ENCODE measurements at regions not wholly inside any gene's neighbourhood (a gene's known extent, or its start where the extent isn't known, plus 50 kb on each side); places are given as distances from the start of the nearest gene placed in this dataset.
"Not testable (repeated sequence)": the region's sequence is repeated elsewhere in the genome, so short reads cannot be mapped to it uniquely, and the experiment has no call there.

DNA sequence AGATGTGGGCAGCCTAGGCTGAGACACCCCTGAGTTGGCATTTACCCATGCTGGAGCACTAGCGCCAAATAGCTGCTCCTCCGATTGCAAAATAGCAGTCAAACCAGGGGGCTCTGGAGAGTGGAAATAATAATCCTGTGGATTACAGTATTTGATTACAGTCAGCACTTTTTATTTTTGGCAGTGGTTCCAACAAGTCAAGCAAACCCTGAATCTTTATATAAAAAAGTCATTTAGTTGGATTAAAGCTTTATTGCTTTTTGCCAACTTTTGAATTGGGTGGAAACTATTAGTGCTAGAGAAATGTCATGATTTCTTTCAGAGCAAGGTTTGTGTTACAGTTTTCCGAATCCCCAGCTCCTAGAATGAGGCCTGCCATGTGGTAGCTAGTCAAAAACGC is 99.3 kb upstream of the FAM20A start:
- no peak for DNase-seq (ENCODE audit: low read depth in 2 of 2)

DNA sequence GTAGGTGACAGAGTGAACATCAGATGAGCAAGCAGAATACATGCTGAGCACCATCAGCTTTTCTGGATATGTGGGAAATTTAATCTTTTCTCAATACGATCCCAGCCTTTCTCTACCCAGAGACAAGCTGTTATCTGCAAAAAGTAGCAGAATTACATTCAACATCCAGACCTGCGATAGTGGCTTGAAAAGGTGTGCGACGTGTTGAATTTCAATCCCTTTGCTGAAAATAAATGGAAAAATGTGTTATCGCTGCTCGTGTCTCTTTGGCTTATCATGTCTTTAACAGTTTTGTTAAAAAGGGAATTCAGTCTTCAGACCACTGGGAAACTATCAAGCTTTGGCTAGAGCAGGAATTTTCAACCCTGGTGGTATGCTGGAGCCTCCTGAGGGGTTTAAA is 98.8 kb upstream of the FAM20A start:
- no peak for DNase-seq (ENCODE audit: low read depth in 2 of 2)

- DNase-seq (ENCODE audit: low read depth in 2 of 2), result no peak
Observed at GRCh38 chr17:68698746-68699145, 97.6 kb upstream of the FAM20A start.

GRCh38 chr17:68697850-68698361 is 96.7 kb upstream of the FAM20A start:
- no peak for DNase-seq (ENCODE audit: low read depth in 2 of 2)

- DNase-seq (ENCODE audit: low read depth in 2 of 2), result no peak
Observed at GRCh38 chr17:68695659-68696058, 94.5 kb upstream of the FAM20A start.

GRCh38 chr17:68694791-68695485 is 93.8 kb upstream of the FAM20A start:
- no peak for DNase-seq (ENCODE audit: low read depth in 2 of 2)

DNA sequence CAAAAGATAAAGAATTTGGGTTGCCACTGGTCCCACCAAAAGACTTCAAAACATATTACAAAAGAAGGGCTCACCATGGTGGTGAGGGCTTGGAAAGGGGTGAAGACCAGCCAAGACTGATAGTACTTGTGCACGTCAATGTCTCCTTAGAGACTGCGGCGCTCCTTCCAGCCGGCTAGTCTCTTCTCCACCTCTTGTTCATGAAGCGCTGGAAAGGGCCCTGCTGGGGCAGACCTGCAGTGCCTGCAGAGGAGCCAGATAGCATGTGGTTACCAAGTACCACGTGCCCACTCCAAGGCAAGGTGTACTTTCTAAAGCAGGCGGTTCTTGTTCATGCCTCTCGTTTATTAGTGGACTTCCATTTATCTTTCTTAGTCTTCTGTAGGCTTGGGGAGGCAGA is 92.7 kb upstream of the FAM20A start:
- no peak for DNase-seq (ENCODE audit: low read depth in 2 of 2)

GRCh38 chr17:68693466-68693865 is 92.3 kb upstream of the FAM20A start:
- no peak for DNase-seq (ENCODE audit: low read depth in 2 of 2)

GRCh38 chr17:68686108-68686988 is 85.2 kb upstream of the FAM20A start:
- no peak for DNase-seq (ENCODE audit: low read depth in 2 of 2)

- DNase-seq (ENCODE audit: low read depth in 2 of 2), result no peak
Observed at GRCh38 chr17:68684949-68685357, 83.8 kb upstream of the FAM20A start.

DNA sequence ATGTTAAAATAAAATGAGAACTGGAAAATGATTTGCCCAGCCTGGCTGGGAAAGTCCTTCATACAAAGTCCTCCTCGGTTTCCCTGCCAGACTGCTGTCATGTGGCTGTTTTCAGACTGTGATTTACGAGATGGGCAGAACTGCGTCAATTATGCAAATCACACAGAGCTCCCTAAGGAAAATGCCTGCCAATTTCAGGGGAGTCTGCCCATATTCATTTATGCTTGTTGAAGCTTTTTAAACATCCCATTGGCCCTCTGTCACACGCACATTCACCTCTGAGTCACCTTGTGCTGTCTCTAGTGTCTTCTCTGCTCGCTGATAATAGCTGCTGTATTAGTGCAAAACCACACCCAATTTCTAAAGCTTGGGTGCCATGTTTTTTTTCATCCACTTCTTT is 81.7 kb upstream of the FAM20A start:
- DNase-seq (ENCODE audit: low read depth in 2 of 2), result no peak

DNA sequence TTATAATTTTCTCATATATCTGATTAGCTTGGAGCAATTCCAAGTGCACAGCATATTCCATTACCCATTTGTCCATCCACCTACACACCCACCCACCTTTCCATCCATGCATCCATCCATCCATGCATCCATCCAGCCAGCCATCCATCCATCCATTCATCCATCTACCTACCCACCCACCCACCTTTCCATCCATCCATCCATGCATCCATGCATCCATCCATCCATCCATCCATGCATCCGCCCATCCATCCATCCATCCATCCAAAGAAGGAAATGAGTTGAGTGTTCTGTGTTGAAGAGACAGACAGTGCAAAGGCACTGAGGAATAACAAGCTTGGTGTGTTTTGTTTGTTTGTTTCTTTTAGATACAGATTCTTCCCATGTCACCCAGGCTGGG is 78.7 kb upstream of the FAM20A start:
- DNase-seq (ENCODE audit: low read depth in 2 of 2), result no peak

DNA sequence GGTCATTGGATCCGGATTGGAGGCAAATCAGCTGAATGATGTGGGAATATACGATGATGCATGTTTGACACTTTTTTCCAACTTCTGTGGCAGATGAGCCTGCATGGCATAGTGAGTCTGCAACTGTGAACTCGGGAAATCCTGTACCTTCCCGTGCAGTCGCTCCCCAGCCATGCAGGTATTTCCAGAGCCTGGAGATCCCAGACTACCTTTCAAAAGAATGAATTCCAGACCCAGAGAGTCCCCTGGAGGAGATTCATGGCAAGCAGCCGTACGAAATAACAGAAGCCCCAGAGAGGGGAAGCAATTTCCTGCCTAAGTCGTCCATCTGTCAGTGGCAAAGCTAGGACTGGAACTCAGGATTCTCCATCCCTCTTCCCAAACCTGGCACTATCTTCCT is 75.7 kb upstream of the FAM20A start:
- no peak for DNase-seq (ENCODE audit: low read depth in 2 of 2)

DNA sequence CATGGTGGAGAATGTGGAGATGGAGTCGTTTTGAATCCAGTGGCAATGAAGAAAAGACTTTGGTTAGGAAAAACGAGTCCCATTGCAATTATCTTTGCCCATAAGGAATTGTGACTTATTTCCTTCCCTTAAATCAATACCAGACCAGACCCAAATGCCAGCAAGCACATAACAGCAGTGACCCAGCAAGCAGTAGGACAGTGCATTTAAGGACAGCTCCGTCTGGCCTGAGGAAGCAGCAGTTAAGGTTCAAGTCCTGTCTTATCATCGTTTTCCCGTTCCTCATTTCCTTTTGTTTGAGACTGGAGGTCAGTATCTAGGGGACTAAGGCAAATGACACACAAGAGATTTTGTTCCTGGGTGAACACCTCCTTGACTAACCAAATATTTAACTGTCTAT is 74.6 kb upstream of the FAM20A start:
- DNase-seq (ENCODE audit: low read depth in 2 of 2), result no peak

DNA sequence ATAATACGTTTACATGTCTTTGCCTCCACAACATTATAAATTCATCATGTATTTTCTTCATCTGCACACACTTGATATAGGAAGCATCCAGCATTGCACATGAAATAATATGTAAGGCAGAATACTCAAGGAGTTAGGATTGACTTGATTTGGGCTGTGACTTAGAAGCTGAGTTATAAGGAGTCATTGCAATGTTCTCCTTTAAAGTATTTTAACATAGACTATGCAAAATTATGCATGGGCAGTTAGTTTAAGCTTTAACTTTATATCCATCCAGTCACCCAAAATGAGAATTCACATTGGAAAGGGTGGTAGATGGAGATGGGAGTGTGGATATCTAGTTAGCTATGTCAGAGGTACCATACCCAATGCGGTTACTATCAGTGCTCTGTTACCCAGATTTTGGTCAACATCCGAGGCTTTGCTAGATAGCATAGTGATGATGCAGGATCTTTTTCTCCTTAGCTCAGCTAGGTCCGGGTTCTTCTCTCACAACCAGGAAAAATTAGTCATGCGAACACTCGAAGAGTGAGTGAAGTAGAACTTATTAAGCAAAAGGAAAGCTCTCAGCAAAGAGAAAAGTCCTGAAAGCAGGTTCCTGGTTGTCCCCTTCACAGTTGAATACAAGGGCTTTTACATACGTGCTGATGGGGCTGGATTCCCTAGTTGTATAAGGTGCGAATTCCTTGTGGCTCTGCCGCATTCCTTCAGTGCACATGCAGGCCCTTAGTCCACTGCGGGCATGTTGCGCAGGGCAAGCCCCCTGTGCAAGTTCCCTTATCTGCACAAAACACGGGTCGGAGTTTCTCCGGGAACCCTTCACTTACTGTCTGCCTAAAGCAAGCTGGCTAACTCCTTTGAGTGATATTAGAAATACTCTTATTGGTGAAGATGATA is 73.1 kb upstream of the FAM20A start:
- DNase-seq (ENCODE audit: low read depth in 2 of 2), result no peak

DNA sequence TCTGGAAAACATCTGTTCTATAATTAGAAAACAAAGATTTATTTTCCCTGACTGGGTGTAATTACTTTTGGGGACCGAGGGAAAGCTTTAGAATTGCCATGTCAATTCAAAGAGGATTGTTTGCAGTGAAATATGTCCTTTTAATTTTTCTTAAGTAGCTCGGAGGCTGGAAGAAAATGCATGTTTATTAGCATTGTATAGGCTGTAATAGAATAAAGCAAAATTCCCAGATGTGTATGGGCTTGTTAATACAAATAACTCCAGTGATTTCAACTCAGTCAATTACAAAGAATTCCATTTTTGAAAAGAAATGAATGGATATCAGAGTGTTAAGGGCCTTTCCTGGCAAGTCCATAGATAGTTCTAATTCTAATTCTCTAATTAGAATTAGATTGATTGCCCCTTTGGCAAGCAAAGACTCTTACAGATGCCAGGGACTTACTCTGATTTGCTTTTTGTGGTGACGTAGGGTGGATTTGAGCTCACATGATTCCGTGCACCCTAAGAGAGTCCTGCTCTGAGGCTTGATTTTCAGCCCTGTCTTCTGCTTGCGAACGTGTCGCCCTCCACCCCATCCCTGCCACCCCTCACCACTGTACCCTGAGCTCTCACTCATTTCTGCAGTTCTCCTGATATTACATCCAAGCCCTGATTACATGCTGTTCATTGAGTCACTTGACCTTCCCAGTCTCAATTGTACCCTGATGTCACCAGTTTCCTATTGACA is 70.0 kb upstream of the FAM20A start:
- DNase-seq (ENCODE audit: low read depth in 2 of 2), result no peak

GRCh38 chr17:68666438-68666837 is 65.3 kb upstream of the FAM20A start:
- DNase-seq (ENCODE audit: low read depth in 2 of 2), result not testable (repeated sequence)

DNA sequence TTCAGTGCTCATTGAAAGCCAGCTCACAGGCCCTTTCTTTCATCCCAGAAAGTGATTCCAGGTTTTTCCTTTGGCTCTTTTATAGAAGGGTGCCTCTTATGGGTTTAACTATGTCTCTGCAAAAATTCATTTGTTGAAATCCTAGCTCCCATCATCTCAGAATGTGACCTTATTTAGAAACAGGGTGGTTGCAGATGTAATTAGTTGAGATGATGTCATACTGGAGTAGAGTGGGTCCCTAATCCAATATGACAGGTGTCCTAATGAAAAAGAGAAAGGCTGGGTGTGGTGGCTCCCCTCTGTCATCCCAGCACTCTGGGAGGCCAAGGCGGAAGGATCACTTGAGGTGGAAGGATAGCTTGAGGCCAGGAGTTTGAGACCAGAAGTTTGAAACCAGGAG is 64.2 kb upstream of the FAM20A start:
- no peak for DNase-seq (ENCODE audit: low read depth in 2 of 2)

GRCh38 chr17:68662479-68662878 is 61.3 kb upstream of the FAM20A start:
- no peak for DNase-seq (ENCODE audit: low read depth in 2 of 2)

DNA sequence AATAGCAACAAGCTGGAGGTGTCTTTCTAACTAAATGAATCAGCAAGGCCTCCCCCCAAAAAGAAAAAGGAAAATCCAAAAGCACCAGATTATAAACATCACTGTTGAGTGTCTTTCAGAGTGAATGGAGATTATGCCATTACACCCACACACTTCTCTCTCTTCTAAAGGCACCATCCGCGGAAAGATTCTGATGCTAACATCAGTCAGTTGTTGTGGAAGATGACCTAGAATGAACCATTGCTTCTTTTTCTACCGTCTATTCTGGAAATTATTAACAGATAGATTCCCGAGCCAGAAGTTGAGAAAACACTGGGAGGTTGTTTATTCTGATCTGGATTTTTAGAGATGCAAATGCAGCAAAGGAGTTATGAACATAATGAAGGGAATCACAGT is 60.9 kb upstream of the FAM20A start:
- DNase-seq (ENCODE audit: low read depth in 2 of 2), result no peak

- DNase-seq (ENCODE audit: low read depth in 2 of 2), result no peak
Observed at GRCh38 chr17:68661265-68662036, 60.3 kb upstream of the FAM20A start.

All from stimulated activated CD4-positive, alpha-beta T cell treated with anti-CD3 and anti-CD28 coated beads, Interleukin-1b, Interleukin-23, amount 100 ng/mL, for 4 hours (primary cell).